Amniotic epithelial cell (primary cell): ENCODE measurements at regions not wholly inside any gene's neighbourhood (a gene's known extent, or its start where the extent isn't known, plus 50 kb on each side); places are given as distances from the start of the nearest gene placed in this dataset.

Experiments used
- DNase-seq: peaks from one replicate; pipeline ENCODE4 v3.0.0-alpha.2; 2010; ENCODE audit warnings: low read depth

GRCh38 chr5:51034222-51034901, 348.9 kb upstream of the ISL1 start:
- no peak for DNase-seq

- no peak for DNase-seq
Measured at GRCh38 chr5:51039424-51040329, 343.6 kb upstream of the ISL1 start.

GRCh38 chr5:51043745-51044144, 339.5 kb upstream of the ISL1 start:
- DNase-seq: no peak

- DNase-seq: no peak
Measured at GRCh38 chr5:51047369-51047768, 335.9 kb upstream of the ISL1 start.

- no peak for DNase-seq
Measured at GRCh38 chr5:51053361-51053760, 329.9 kb upstream of the ISL1 start.

GRCh38 chr5:51060953-51061352, 322.3 kb upstream of the ISL1 start:
- no peak for DNase-seq

GRCh38 chr5:51072937-51073336, 310.3 kb upstream of the ISL1 start:
- DNase-seq: no peak

- no peak for DNase-seq
Measured at GRCh38 chr5:51082741-51083140, 300.5 kb upstream of the ISL1 start.

- no peak for DNase-seq
Measured at GRCh38 chr5:51091816-51092215, 291.4 kb upstream of the ISL1 start.

- no peak for DNase-seq
Measured at GRCh38 chr5:51095486-51095885, 287.8 kb upstream of the ISL1 start.

GRCh38 chr5:51096859-51097258, 286.4 kb upstream of the ISL1 start:
- DNase-seq: no peak

GRCh38 chr5:51099173-51099853, 283.9 kb upstream of the ISL1 start:
- DNase-seq: no peak

GRCh38 chr5:51104556-51104955, 278.7 kb upstream of the ISL1 start:
- DNase-seq: no peak

- DNase-seq: no peak
Measured at GRCh38 chr5:51109786-51110410, 273.4 kb upstream of the ISL1 start.

- no peak for DNase-seq
Measured at GRCh38 chr5:51131266-51131665, 252.0 kb upstream of the ISL1 start.

GRCh38 chr5:51138164-51138563, 245.1 kb upstream of the ISL1 start:
- no peak for DNase-seq

GRCh38 chr5:51148437-51148836, 234.8 kb upstream of the ISL1 start:
- DNase-seq: no peak

GRCh38 chr5:51156222-51156621, 227.0 kb upstream of the ISL1 start:
- DNase-seq: no peak

GRCh38 chr5:51156838-51157237, 226.4 kb upstream of the ISL1 start:
- DNase-seq: no peak

GRCh38 chr5:51159164-51159563, 224.1 kb upstream of the ISL1 start:
- no peak for DNase-seq

GRCh38 chr5:51159606-51160005, 223.6 kb upstream of the ISL1 start:
- DNase-seq: no peak

- no peak for DNase-seq
Measured at GRCh38 chr5:51162245-51162644, 221.0 kb upstream of the ISL1 start.
